NAMALWA (cell line): ENCODE measurements at regions not wholly inside any gene's neighbourhood (a gene's known extent, or its start where the extent isn't known, plus 50 kb on each side); places are given as distances from the start of the nearest gene placed in this dataset.
"Not testable (repeated sequence)": the region's sequence is repeated elsewhere in the genome, so short reads cannot be mapped to it uniquely, and the experiment has no call there.

ENCODE experiments used
- DNase-seq: peaks from one replicate; pipeline ENCODE4 v3.0.0-alpha.2; 2015; ENCODE audit warnings: low spot score

- DNase-seq: no peak
These were observed 131.9 kb upstream of the ID2 start for GRCh38 chr2:8549942-8550341.

- no peak for DNase-seq
These were observed 131.4 kb upstream of the ID2 start for GRCh38 chr2:8550481-8550880.

- no peak for DNase-seq
These were observed 130.8 kb upstream of the ID2 start for GRCh38 chr2:8550937-8551621.

GRCh38 chr2:8551622-8552074, 130.2 kb upstream of the ID2 start:
- DNase-seq: peak; percentile 36

GRCh38 chr2:8552293-8552801, 129.5 kb upstream of the ID2 start:
- peak; percentile 58 for DNase-seq

- DNase-seq: no peak
These were observed 128.2 kb upstream of the ID2 start for GRCh38 chr2:8553643-8554042.

GRCh38 chr2:8554296-8554806, 127.5 kb upstream of the ID2 start:
- DNase-seq: no peak

- no peak for DNase-seq
These were observed 126.3 kb upstream of the ID2 start for GRCh38 chr2:8555543-8555942.

GRCh38 chr2:8558096-8558495, 123.8 kb upstream of the ID2 start:
- no peak for DNase-seq

- DNase-seq: no peak
These were observed 122.9 kb upstream of the ID2 start for GRCh38 chr2:8558956-8559355.

- no peak for DNase-seq
These were observed 122.1 kb upstream of the ID2 start for GRCh38 chr2:8559805-8560204.

- DNase-seq: not testable (repeated sequence)
These were observed 120.2 kb upstream of the ID2 start for GRCh38 chr2:8561692-8562091.

GRCh38 chr2:8563814-8564474, 117.9 kb upstream of the ID2 start:
- no peak for DNase-seq

- DNase-seq: no peak
These were observed 117.4 kb upstream of the ID2 start for GRCh38 chr2:8564475-8564874.

GRCh38 chr2:8565399-8566154, 116.3 kb upstream of the ID2 start:
- DNase-seq: no peak

GRCh38 chr2:8566155-8566670, 115.6 kb upstream of the ID2 start:
- DNase-seq: no peak

GRCh38 chr2:8566774-8567468, 114.9 kb upstream of the ID2 start:
- no peak for DNase-seq

GRCh38 chr2:8567469-8568260, 114.2 kb upstream of the ID2 start:
- no peak for DNase-seq

GRCh38 chr2:8568543-8569302, 113.1 kb upstream of the ID2 start:
- no peak for DNase-seq

GRCh38 chr2:8569332-8569930, 112.4 kb upstream of the ID2 start:
- no peak for DNase-seq
